ENCODE measurements at regions not wholly inside any gene's neighbourhood (a gene's known extent, or its start where the extent isn't known, plus 50 kb on each side); places are given as distances from the start of the nearest gene placed in this dataset.
"Not testable (repeated sequence)": the region's sequence is repeated elsewhere in the genome, so short reads cannot be mapped to it uniquely, and the experiment has no call there.

- DNase-seq (ENCODE audit: low read depth), result not testable (repeated sequence)
These were observed 2777.4 kb upstream of the TPTE start for GRCh38 chr21:7743940-7744339.

- DNase-seq (ENCODE audit: low read depth), result not testable (repeated sequence)
These were observed 2776.8 kb upstream of the TPTE start for GRCh38 chr21:7744406-7745099.

- DNase-seq (ENCODE audit: low read depth), result not testable (repeated sequence)
These were observed 2776.3 kb upstream of the TPTE start for GRCh38 chr21:7745100-7745450.

GRCh38 chr21:7747964-7748363 is 2773.4 kb upstream of the TPTE start:
- DNase-seq (ENCODE audit: low read depth), result not testable (repeated sequence)

- DNase-seq (ENCODE audit: low read depth), result not testable (repeated sequence)
These were observed 2768.8 kb upstream of the TPTE start for GRCh38 chr21:7752611-7753010.

- not testable (repeated sequence) for DNase-seq (ENCODE audit: low read depth)
These were observed 2768.0 kb upstream of the TPTE start for GRCh38 chr21:7753380-7753877.

GRCh38 chr21:7769985-7770384 is 2751.4 kb upstream of the TPTE start:
- not testable (repeated sequence) for DNase-seq (ENCODE audit: low read depth)

GRCh38 chr21:7774219-7774618 is 2747.2 kb upstream of the TPTE start:
- DNase-seq (ENCODE audit: low read depth), result not testable (repeated sequence)

- DNase-seq (ENCODE audit: low read depth), result peak; percentile 1
These were observed 2745.9 kb upstream of the TPTE start for GRCh38 chr21:7775327-7775984.

- not testable (repeated sequence) for DNase-seq (ENCODE audit: low read depth)
These were observed 2745.3 kb upstream of the TPTE start for GRCh38 chr21:7776035-7776434.

- not testable (repeated sequence) for DNase-seq (ENCODE audit: low read depth)
These were observed 2744.8 kb upstream of the TPTE start for GRCh38 chr21:7776622-7777021.

- DNase-seq (ENCODE audit: low read depth), result not testable (repeated sequence)
These were observed 2744.1 kb upstream of the TPTE start for GRCh38 chr21:7777289-7777688.

GRCh38 chr21:7787427-7788078 is 2733.8 kb upstream of the TPTE start:
- not testable (repeated sequence) for DNase-seq (ENCODE audit: low read depth)

- not testable (repeated sequence) for DNase-seq (ENCODE audit: low read depth)
These were observed 2727.6 kb upstream of the TPTE start for GRCh38 chr21:7793797-7794196.

GRCh38 chr21:7797328-7797727 is 2724.1 kb upstream of the TPTE start:
- not testable (repeated sequence) for DNase-seq (ENCODE audit: low read depth)

GRCh38 chr21:7798446-7798845 is 2722.9 kb upstream of the TPTE start:
- DNase-seq (ENCODE audit: low read depth), result not testable (repeated sequence)

- DNase-seq (ENCODE audit: low read depth), result not testable (repeated sequence)
These were observed 2721.7 kb upstream of the TPTE start for GRCh38 chr21:7799697-7800096.

GRCh38 chr21:7813475-7813874 is 2707.9 kb upstream of the TPTE start:
- not testable (repeated sequence) for DNase-seq (ENCODE audit: low read depth)

GRCh38 chr21:7817013-7817412 is 2704.4 kb upstream of the TPTE start:
- DNase-seq (ENCODE audit: low read depth), result not testable (repeated sequence)

GRCh38 chr21:7819301-7819700 is 2702.1 kb upstream of the TPTE start:
- not testable (repeated sequence) for DNase-seq (ENCODE audit: low read depth)

GRCh38 chr21:7825627-7826026 is 2695.8 kb upstream of the TPTE start:
- not testable (repeated sequence) for DNase-seq (ENCODE audit: low read depth)

GRCh38 chr21:7826174-7826573 is 2695.2 kb upstream of the TPTE start:
- not testable (repeated sequence) for DNase-seq (ENCODE audit: low read depth)

GRCh38 chr21:7828260-7828659 is 2693.1 kb upstream of the TPTE start:
- not testable (repeated sequence) for DNase-seq (ENCODE audit: low read depth)
